ENCODE measurements at regions not wholly inside any gene's neighbourhood (a gene's known extent, or its start where the extent isn't known, plus 50 kb on each side); places are given as distances from the start of the nearest gene placed in this dataset.
"Not testable (repeated sequence)": the region's sequence is repeated elsewhere in the genome, so short reads cannot be mapped to it uniquely, and the experiment has no call there.

DNA sequence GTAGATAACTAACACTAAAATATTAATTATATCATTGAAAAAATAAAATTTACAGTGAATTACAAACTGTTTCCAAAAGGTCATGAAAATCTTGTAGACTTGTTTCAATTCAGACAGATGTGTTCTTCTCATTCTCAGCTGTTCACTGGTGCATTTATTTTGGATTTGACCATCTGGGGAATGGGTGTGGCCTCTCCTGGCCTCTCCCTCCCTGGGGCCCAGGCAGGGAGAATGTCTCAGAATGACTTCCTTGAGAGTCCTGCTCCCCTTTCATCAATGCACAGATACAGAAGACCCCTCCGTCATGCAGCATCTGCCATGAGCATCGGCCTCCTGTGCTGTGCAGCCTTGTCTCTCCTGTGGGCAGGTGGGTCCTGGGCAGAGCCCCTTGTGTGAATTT, 192.8 kb upstream of the PRSS58 start:
- intact Hi-C loops (cut with micrococcal nuclease) = no loop called here

DNA sequence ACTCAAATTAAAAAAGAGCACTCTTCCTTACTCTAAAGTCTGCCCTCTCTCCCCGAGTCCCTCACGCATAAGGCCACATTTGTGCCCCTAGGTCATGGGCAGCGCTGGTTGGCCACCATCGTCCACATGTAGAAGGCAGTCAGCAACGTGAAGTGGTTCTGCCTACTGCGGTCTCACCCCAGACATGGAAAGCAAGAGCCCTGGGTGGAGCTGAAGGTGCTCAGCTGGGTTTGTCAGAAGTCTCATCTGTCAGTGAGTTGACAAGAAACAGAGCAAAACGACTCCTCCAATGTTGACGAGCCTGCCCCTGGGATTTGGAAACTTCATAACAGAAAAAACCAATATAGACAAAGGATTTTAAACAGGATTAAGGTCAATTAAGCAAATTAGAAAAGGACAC, 192.3 kb upstream of the PRSS58 start:
- intact Hi-C loops (cut with micrococcal nuclease) = no loop called here

DNA sequence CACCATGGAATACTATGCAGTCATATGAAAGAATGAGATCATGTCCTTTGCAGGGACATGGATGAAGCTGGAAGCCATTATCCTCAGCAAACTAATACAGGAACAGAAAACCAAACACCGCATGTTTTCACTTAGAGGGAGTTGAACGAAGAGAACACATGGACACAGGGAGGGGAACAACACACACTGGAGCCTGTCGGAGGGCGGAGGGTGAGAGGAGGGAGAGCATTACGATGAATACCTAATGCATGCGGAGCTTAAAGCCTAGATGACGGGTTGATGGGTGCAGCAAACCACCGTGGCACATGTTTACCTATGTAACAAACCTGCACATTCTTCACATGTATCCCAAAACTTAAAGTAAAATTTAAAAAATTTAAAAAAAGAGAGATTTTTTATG, 191.0 kb upstream of the PRSS58 start:
- intact Hi-C loops (cut with micrococcal nuclease) = not testable (repeated sequence)

DNA sequence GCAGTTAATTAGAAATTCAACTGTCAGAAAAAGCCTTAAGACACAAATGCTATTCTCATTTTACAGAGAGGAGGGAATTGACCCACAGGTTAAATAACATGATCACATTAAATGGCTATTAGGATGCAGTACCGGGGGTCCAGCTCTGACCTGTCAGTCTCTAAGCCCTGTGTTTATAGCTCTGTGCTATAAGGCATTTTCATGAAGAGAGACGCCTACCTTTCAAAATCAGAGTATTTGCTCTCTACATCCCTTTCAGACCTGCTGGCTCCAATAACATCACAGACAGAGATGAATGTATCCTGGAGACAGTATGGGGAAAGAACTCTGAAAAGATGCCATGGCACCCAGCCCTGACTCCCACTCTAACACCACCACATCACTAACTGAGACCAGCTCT, 189.9 kb upstream of the PRSS58 start:
- intact Hi-C loops (cut with micrococcal nuclease) = no loop called here

DNA sequence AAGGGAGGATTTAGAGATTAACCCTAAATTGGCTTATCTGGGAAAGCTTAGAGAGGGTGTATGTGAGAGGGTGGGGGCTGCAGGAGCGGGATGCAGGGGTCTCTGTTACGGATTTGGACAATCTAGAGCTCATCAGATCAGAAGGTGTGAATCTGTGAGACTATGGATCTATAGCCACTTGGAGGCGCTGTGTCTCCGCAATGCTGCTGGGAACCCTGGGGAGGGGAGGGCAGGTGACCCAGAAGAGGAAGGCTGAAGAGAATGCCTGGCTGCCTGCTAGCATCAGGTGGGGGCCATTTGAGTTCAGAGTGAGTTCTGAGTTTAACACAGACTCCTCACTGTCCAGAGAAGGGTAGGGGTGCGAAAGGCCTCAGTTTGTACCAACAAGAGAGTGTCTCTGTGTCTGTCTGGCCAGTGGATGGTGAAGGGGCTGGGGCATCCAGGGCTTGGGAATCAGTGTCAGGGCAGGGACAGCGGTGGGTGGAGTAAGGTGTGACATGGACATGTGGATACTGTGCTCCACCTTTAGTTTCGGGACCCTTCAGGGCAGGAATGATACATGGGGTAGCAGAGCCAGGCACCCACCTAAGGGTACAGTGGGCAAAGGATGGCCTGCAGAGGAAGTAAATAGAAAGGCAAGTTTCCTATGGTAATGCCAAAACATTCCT, 187.3 kb upstream of the PRSS58 start:
- intact Hi-C loops (cut with micrococcal nuclease) = loop anchor here (1.0 kb wide), 1 partner anchor 366 kb away; no protein-coding TSS in a partner anchor

DNA sequence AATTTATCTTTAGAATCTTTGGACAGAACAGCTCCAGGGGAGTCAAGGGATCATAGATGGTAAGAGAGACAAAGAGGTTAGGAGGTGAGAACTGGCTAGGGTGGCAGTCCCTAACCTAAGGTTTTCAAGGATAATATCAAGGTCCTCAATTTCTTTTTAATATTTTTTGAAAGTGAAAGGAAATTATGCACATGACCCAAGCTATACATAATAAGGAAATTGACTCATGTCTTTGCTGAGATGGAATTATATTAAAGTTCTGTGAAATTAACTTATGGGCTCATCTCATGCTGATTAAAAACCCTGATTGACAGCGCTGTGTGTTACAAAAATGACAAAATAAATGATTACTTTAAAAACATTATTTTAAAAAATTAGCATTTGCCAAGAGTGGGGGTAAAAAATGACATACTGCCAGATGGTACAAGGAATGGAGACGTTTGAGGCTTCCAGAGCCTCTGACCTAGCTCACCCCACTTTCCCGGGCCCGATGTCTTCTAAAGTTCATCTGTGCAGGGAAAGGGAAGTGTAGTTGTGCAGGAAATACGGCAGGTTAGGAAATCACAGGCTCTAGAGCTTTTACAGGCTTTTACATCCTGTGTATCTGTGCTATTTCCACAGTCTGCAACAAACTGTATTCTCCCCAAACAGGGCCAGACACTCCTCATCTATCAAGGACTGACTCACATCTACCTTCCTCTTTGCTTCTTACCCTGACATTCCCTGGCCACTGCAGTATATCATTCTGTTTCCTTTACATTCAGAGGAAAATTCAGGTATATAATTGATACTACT, 185.6 kb upstream of the PRSS58 start:
- intact Hi-C loops (cut with micrococcal nuclease) = no loop called here

DNA sequence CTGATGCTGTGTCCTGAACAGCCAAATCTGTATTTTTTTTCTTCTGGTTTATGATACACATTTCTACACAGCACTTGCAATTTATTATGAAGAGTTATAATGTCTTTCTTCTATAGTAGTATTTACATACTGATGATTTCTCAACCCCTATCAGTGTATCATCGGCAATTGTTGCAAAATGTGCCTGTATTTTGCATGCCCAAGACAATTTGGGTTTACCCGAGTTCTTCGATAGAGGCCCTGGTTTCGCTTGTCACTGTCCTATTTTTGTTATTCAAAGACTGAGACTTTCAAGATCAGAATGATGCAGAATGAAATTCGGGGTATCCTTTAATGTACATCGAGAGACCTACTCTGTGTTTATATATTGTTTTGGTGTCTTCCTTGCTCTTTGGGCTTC, 184.5 kb upstream of the PRSS58 start:
- intact Hi-C loops (cut with micrococcal nuclease) = no loop called here

DNA sequence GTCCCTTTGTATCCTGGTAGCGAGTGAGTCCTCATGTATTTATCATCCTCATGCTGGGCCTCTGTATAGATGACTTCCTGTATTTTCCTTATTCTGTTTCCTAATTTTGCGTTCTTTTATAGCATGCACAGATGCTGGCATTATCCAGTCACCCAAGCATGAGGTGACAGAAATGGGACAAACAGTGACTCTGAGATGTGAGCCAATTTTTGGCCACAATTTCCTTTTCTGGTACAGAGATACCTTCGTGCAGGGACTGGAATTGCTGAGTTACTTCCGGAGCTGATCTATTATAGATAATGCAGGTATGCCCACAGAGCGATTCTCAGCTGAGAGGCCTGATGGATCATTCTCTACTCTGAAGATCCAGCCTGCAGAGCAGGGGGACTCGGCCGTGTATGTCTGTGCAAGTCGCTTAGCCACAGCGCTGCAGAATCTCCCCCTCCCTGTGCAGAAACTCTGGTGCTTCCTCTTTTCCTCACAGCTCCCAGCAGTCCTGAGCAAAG, 183.1 kb upstream of the PRSS58 start:
- intact Hi-C loops (cut with micrococcal nuclease) = no loop called here

DNA sequence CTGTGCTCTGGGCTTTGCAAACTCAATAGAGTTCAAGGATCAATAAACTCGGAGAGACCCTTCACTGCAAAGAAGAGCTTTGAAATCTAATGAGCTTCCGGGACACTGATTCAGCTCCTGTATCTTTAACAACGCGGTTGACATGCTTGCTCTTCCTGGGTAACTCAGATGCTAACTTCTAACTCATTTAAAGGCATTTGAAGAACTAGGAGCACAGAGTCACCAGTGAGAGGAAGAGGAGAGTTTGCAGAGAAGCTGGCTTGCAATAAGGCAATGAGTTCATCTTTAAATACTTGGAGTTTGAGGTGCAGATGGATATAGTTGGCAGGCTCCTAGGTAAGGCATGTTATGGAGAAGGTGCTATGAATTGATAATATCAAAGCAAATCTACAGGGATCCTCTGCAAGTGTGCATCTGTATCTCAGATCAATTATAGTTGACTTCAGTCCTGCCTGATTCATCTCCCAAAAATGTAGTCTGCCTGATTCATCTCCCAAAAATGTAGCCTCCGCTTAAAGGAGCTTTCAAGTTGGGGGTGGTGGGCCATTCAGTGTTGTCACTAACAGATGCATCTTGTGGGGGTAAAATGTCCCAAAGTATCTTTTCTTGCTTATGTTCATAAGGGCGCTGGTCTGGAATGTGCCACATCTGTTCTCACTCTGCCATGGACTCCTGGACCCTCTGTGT, 182.5 kb upstream of the PRSS58 start:
- intact Hi-C loops (cut with micrococcal nuclease) = no loop called here

DNA sequence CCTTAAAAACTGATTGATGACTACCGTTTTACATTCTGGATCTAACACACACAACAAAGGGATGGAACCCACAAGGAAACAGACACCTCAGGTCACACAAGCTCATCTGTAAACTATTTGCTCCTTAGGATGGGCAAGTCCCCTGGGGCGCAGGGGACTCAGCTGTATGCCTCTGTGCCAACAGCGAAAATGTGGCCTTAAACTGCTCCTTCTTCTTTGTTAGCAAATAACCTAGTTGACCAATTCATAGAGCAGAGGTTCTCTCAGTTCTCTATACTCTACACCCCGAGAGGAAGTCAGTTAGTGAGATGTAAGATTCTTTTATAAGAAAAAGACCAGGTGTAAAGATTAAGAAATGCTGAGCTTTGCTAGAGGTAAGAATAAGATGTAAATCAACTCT, 181.9 kb upstream of the PRSS58 start:
- intact Hi-C loops (cut with micrococcal nuclease) = loop anchor here (2.0 kb wide), 2 partner anchors 19 to 43 kb away; no protein-coding TSS in a partner anchor

DNA sequence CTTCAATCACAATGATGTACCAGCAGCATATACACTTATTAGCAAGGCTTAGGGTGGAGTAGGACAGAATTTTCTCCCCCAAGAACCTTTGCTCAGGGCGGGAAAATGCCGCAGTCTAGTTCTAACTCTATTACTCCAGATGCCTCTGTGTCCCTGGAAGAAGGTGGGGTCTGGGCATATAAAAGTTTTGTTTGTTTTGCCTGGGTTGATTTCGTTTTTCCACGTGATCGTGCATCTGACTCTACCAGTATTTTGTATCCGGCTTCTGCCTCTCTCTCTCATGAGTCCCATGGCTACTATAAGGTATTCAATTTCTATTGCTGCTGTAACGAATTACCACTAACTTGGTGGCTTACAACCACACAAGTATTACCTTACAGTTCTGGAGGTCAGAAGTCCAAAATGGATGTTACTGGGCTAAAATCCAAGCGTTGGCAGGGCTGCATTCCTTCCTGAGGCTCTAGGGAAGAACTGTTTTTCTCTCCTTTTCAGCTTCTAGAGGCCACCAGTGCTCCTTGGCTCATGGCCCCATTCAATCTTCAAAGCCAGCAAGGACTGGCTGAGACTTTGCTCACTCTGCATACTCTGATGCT, 181.2 kb upstream of the PRSS58 start:
- intact Hi-C loops (cut with micrococcal nuclease) = loop anchor here (1.0 to 2.0 kb wide), 4 partner anchors 20 to 776 kb away; no protein-coding TSS in a partner anchor

DNA sequence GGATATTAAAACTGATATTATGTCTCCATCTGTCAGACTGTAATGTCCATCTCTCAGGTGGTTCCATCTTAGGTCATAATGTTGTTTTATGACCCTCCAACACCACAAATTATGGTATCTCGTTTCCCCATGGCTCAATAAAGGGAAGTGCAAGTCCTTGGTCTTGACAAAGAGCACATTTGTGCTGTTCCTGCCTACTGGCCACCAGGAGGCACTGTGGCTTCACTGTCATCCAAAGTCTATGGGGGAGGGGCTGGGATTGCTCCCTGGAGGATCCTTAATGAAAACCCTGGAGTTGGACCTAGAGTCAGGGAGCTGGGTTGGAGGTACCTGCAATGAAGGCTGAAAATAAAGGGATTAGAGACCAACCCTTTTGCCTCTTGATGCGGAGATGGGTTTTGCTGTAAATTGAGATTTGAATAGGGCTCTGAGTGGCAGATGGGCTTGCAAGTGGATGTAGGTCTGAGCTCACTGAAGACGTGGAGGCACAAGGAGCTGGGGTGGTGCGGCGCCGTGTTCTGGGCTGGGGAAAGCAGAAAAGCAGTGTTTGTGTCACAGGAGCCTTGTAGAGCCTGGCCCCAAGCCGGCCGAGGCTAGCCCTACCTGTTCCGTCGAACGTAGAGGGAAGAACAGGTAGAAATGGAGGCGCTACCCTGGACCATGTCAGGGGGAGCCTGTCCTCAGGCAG, 180.5 kb upstream of the PRSS58 start:
- intact Hi-C loops (cut with micrococcal nuclease) = loop anchor here (1.0 to 2.0 kb wide), 4 partner anchors 20 to 777 kb away; no protein-coding TSS in a partner anchor

DNA sequence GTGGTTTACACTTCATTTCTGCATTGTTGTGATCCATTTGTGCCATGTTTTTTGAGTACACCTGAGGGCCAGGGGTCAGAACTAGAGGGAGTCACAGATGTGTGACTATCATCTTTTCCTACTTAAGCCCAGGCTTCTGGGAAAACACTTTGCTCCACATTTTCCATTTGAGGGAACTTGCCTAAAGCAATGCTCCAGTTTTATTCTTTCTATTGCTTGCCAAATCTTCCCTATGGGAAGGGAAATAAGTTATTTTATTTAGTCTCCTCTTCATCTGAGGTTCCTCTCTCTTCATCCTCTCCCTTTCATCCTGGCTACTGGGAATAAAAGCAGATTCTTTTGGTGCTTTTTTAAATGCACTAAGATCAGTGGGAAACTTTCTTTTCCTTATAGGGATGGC, 179.9 kb upstream of the PRSS58 start:
- intact Hi-C loops (cut with micrococcal nuclease) = loop anchor here (1.0 to 2.0 kb wide), 4 partner anchors 21 to 778 kb away; no protein-coding TSS in a partner anchor

DNA sequence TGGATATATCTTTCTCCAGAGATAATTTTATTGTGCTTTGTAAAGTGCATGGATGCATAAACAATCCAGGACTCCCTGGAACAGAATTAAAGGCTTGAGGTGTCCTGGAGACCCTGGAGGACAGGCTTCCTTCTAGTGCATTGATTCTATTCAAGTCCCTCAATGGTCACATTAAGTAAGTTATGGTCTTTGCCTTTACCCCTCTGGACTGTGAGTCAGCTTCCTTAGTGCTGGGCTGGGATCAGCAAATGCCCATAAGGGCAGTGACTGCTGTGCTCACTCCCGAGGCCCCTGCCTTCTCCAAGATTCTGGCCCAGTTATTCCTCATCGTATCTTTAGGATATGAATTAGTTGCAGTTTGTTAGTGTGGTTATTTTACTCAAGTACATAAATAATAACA, 178.7 kb upstream of the PRSS58 start:
- intact Hi-C loops (cut with micrococcal nuclease) = no loop called here

DNA sequence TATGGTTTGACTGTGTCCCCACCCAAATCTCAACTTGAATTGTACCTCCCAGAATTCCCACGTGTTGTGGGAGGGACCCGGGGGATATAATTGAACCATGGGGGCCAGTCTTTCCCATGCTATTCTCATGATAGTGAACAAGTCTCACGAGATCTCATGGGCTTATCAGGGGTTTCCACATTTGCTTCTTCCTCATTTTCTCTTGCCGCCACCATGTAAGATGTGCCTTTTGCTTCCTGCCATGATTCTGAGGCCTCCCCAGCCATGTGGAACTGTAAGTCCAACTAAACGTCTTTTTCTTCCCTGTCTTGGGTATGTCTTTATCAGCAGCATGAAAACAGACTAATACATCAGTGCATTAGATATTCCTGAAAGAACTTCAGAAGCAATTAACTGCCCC, 177.7 kb upstream of the PRSS58 start:
- intact Hi-C loops (cut with micrococcal nuclease) = loop anchor here (2.0 kb wide), 1 partner anchor 23 kb away; no protein-coding TSS in a partner anchor

DNA sequence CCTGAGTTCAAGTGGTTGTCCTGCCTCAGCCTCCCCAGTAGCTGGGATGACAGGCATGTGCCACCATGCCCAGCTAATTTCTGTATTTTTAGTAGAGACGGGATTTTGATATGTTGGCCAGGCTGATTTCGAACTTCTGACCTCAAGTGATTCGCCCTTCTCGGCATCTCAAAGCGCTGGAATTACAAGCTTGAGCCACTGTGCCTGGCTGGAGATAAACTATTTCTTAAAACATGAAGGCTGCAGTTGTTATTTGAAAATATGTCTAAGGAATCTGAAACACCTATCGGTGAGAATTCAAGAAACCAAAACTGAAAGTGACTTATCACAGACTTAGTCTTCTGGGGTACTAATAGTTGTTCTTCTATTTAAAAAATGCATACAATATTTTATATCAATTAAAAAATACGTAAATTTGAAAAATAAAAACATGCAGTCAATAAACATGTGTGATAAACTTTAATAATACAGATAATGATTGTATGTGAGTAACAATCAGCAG, 176.9 kb upstream of the PRSS58 start:
- intact Hi-C loops (cut with micrococcal nuclease) = loop anchor here (2.0 kb wide), 1 partner anchor 22 kb away; no protein-coding TSS in a partner anchor

DNA sequence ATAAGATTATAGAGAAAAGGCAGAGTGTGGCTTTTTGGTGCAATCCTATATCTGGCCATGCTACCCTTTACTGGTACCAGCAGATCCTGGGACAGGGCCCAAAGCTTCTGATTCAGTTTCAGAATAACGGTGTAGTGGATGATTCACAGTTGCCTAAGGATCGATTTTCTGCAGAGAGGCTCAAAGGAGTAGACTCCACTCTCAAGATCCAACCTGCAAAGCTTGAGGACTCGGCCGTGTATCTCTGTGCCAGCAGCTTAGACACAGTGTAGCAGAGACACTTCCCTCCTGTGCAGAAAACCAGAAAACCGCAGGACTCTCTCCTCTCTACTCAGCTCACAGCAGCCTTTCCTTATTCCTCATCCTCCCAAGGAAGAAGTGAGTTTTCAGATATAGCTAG, 176.3 kb upstream of the PRSS58 start:
- intact Hi-C loops (cut with micrococcal nuclease) = loop anchor here (2.0 kb wide), 1 partner anchor 21 kb away; no protein-coding TSS in a partner anchor

DNA sequence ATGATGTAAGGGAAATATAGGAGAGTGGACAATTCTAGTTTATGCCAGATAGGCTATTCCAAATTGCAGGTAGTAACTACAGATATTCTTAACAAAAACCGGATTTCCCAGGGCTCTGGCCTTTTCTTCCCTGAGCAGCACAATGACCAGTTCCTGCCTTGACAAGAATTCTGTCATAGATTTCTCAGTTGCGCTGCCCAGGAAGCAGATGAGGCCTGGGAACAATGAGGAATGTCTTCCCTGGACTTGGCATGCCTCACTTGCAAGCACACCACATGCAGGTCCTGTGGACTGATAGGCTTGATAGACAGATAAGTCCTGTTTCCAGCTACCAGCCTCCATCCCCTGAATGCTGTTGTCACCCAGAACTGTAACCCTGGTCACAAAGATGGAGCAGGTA, 174.5 kb upstream of the PRSS58 start:
- intact Hi-C loops (cut with micrococcal nuclease) = no loop called here

DNA sequence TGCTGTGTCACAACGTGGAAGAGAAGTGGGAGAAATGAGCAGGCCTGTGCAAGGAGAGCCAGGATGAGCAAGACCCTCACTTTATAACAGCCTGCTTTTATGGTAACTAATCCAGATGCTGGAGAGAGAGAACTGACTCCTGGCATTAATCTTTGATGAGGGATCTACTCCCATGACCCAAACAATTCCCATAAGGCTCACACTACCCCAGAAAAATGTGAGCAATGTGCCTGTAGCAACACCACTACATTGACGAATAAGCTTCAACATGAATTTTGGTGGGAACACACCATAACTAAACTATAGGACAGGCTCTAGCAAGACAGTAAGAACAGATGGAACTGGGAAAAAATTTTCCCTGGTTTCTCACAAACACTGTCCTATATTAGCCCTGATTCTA, 173.6 kb upstream of the PRSS58 start:
- intact Hi-C loops (cut with micrococcal nuclease) = no loop called here

DNA sequence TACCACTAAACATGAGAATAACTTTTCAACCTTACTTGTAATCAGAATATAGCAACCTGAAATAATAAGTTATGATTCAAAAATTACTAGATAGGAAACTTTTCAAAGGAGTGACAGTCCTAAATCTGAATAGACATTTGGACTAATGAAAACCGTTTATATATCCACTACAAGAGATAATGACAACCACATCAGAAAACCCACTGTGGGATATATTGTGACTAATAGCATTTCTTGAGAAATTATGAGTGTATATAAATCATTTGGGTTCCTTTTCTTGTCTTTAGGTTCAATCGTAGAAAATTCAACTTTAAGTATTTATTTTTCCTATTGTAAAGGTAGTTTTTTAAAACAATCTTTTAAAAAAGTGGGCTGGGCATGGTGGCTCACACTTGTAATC, 170.2 kb upstream of the PRSS58 start:
- intact Hi-C loops (cut with micrococcal nuclease) = no loop called here
